HEK293 (cell line): ENCODE measurements at regions not wholly inside any gene's neighbourhood (a gene's known extent, or its start where the extent isn't known, plus 50 kb on each side); places are given as distances from the start of the nearest gene placed in this dataset.
A peak's percentile ranks its signal among the peaks of the same experiment; 100 is the strongest.

Experiments
- CTCF ChIA-PET: fragments of 350-600 bp; formaldehyde crosslinking; extraction: SDS; loops from one replicate; lab custom pipeline; 2021; ENCODE audit warnings: antibody characterized with exemption; lab: Yijun Ruan, JAX
- POLR2A ChIA-PET: fragments of 300-600 bp; formaldehyde crosslinking; extraction: SDS; loops from one replicate; lab custom pipeline; 2020; ENCODE audit warnings: antibody characterized with exemption, inconsistent platforms; lab: Yijun Ruan, JAX
- H3K27ac ChIP-seq: fragments of 200-500 bp; sonication (Bioruptor generic); 2 replicates; pipeline ENCODE4 v1.5.1; 2014; ENCODE audit warnings: low read depth, low read length, control low read depth, inconsistent platforms; ENCODE audit errors: extremely low read depth
- H3K36me3 ChIP-seq, 2 experiments: fragments of 200-500 bp in 1 of 2; sonication (Bioruptor generic) in 1 of 2; 1 replicate in 1 of 2; 2 replicates in 1 of 2; pipeline ENCODE4 v1.5.1; 2014 to 2017; ENCODE audit warnings: inconsistent platforms in 2 of 2, low read length in 2 of 2; ENCODE audit not compliant: control insufficient read depth in 2 of 2, insufficient read depth in 1 of 2
- H3K4me1 ChIP-seq: fragments of 200-500 bp; sonication (Bioruptor generic); 2 replicates; pipeline ENCODE4 v1.5.1; 2014; ENCODE audit warnings: mild to moderate bottlenecking, low read length, inconsistent platforms; ENCODE audit not compliant: control insufficient read depth, insufficient read depth
- H3K4me3 ChIP-seq: 2 replicates; pipeline ENCODE4 v1.5.1; 2011; ENCODE audit warnings: low read depth, mild to moderate bottlenecking, control low read depth, low read length, moderate library complexity
- H3K9me3 ChIP-seq: fragments of 200-500 bp; sonication (Bioruptor generic); 2 replicates; pipeline ENCODE4 v1.5.1; 2014; ENCODE audit warnings: low read depth, low read length, inconsistent platforms; ENCODE audit not compliant: control insufficient read depth, insufficient read depth
- BCL11B ChIP-seq: fragments of 450-650 bp; formaldehyde crosslinking; IDR thresholded peaks from 2 replicates; pipeline ENCODE4 v1.5.1; 2016; ENCODE audit warnings: low read depth, missing biosample characterization, missing genetic modification characterization
- GLIS1 ChIP-seq: fragments of 450-650 bp; formaldehyde crosslinking; IDR thresholded peaks from 2 replicates; pipeline ENCODE4 v1.5.1; 2016; ENCODE audit warnings: missing biosample characterization, missing genetic modification characterization
- KLF1 ChIP-seq: fragments of 450-650 bp; formaldehyde crosslinking; IDR thresholded peaks from 2 replicates; pipeline ENCODE4 v1.5.1; 2016; ENCODE audit warnings: missing biosample characterization, missing genetic modification characterization
- KLF10 ChIP-seq: fragments of 450-650 bp; IDR thresholded peaks from 2 replicates; pipeline ENCODE4 v1.5.1; 2018; ENCODE audit warnings: missing biosample characterization, mild to moderate bottlenecking, missing genetic modification characterization
- KLF8 ChIP-seq: fragments of 450-650 bp; formaldehyde crosslinking; IDR thresholded peaks from 2 replicates; pipeline ENCODE4 v1.5.1; 2016; ENCODE audit warnings: missing biosample characterization, missing genetic modification characterization
- REPIN1 ChIP-seq: fragments of 450-650 bp; formaldehyde crosslinking; IDR thresholded peaks from 2 replicates; pipeline ENCODE4 v1.5.1; 2017; ENCODE audit warnings: missing biosample characterization, missing genetic modification characterization, low read depth
- SP2 ChIP-seq: fragments of 450-650 bp; formaldehyde crosslinking; IDR thresholded peaks from 2 replicates; pipeline ENCODE4 v1.5.1; 2016; ENCODE audit warnings: missing biosample characterization, missing genetic modification characterization
- YY2 ChIP-seq: fragments of 450-650 bp; formaldehyde crosslinking; IDR thresholded peaks from 2 replicates; pipeline ENCODE4 v1.5.1; 2016; ENCODE audit warnings: missing biosample characterization, missing genetic modification characterization
- ZBTB17 ChIP-seq: fragments of 450-650 bp; formaldehyde crosslinking; IDR thresholded peaks from 2 replicates; pipeline ENCODE4 v1.5.1; 2016; ENCODE audit warnings: missing biosample characterization, missing genetic modification characterization
- ZBTB8A ChIP-seq: fragments of 450-650 bp; formaldehyde crosslinking; IDR thresholded peaks from 2 replicates; pipeline ENCODE4 v1.5.1; 2016; ENCODE audit warnings: missing biosample characterization, missing genetic modification characterization
- ZEB2 ChIP-seq: fragments of 450-650 bp; formaldehyde crosslinking; IDR thresholded peaks from 2 replicates; pipeline ENCODE4 v1.5.1; 2016; ENCODE audit warnings: missing biosample characterization, missing genetic modification characterization
- ZFHX2 ChIP-seq: fragments of 450-650 bp; formaldehyde crosslinking; conservative IDR thresholded peaks from 2 replicates; pipeline ENCODE4 v1.5.1; 2016; ENCODE audit warnings: missing biosample characterization, missing genetic modification characterization
- ZNF2 ChIP-seq: fragments of 450-650 bp; formaldehyde crosslinking; IDR thresholded peaks from 2 replicates; pipeline ENCODE4 v1.5.1; 2016; ENCODE audit warnings: missing biosample characterization, missing genetic modification characterization
- ZNF211 ChIP-seq: fragments of 450-650 bp; formaldehyde crosslinking; IDR thresholded peaks from 2 replicates; pipeline ENCODE4 v1.5.1; 2016; ENCODE audit warnings: low read depth, missing biosample characterization, missing genetic modification characterization
- ZNF37A ChIP-seq: fragments of 450-650 bp; IDR thresholded peaks from 2 replicates; pipeline ENCODE4 v1.5.1; 2018; ENCODE audit warnings: missing biosample characterization, missing genetic modification characterization
- ZNF391 ChIP-seq: fragments of 450-650 bp; formaldehyde crosslinking; IDR thresholded peaks from 2 replicates; pipeline ENCODE4 v1.5.1; 2016; ENCODE audit warnings: low read depth, missing biosample characterization, missing genetic modification characterization, borderline replicate concordance
- ZNF394 ChIP-seq: fragments of 450-650 bp; formaldehyde crosslinking; IDR thresholded peaks from 2 replicates; pipeline ENCODE4 v1.5.1; 2016; ENCODE audit warnings: missing biosample characterization, missing genetic modification characterization, mild to moderate bottlenecking, moderate library complexity, borderline replicate concordance
- ZNF514 ChIP-seq: fragments of 450-650 bp; formaldehyde crosslinking; IDR thresholded peaks from 2 replicates; pipeline ENCODE4 v1.5.1; 2016; ENCODE audit warnings: missing biosample characterization, missing genetic modification characterization
- ZNF560 ChIP-seq: fragments of 450-650 bp; formaldehyde crosslinking; IDR thresholded peaks from 2 replicates; pipeline ENCODE4 v1.5.1; 2017; ENCODE audit warnings: missing biosample characterization, missing genetic modification characterization, borderline replicate concordance
- ZNF571 ChIP-seq: fragments of 450-650 bp; formaldehyde crosslinking; IDR thresholded peaks from 2 replicates; pipeline ENCODE4 v1.5.0; 2017; ENCODE audit warnings: missing biosample characterization, missing genetic modification characterization
- ZNF585B ChIP-seq: fragments of 450-650 bp; formaldehyde crosslinking; IDR thresholded peaks from 2 replicates; pipeline ENCODE4 v1.5.1; 2016; ENCODE audit warnings: missing biosample characterization, missing genetic modification characterization
- ZNF629 ChIP-seq: fragments of 450-650 bp; formaldehyde crosslinking; IDR thresholded peaks from 2 replicates; pipeline ENCODE4 v1.5.1; 2017; ENCODE audit warnings: missing biosample characterization, missing genetic modification characterization
- ZNF664 ChIP-seq: fragments of 450-650 bp; formaldehyde crosslinking; IDR thresholded peaks from 2 replicates; pipeline ENCODE4 v1.5.1; 2016; ENCODE audit warnings: missing biosample characterization, missing genetic modification characterization
- ZNF776 ChIP-seq: fragments of 450-650 bp; formaldehyde crosslinking; IDR thresholded peaks from 2 replicates; pipeline ENCODE4 v1.5.0; 2017; ENCODE audit warnings: missing biosample characterization, missing genetic modification characterization, borderline replicate concordance
- TF ChIP-seq, protein P1 (sequence below): fragments of 450-650 bp; formaldehyde crosslinking; IDR thresholded peaks from 2 replicates; pipeline ENCODE4 v1.5.1; 2016; ENCODE audit warnings: missing biosample characterization, missing genetic modification characterization
- TF ChIP-seq, protein P2 (sequence below): fragments of 450-650 bp; formaldehyde crosslinking; IDR thresholded peaks from 2 replicates; pipeline ENCODE4 v1.5.1; 2017; ENCODE audit warnings: missing biosample characterization, missing genetic modification characterization
- TF ChIP-seq, protein P3 (sequence below): fragments of 450-650 bp; formaldehyde crosslinking; IDR thresholded peaks from 2 replicates; pipeline ENCODE4 v1.5.1; 2016; ENCODE audit warnings: missing biosample characterization, missing genetic modification characterization
- TF ChIP-seq, protein P4 (sequence below): fragments of 450-650 bp; formaldehyde crosslinking; IDR thresholded peaks from 2 replicates; pipeline ENCODE4 v1.5.1; 2016; ENCODE audit warnings: missing biosample characterization, missing genetic modification characterization

DNA sequence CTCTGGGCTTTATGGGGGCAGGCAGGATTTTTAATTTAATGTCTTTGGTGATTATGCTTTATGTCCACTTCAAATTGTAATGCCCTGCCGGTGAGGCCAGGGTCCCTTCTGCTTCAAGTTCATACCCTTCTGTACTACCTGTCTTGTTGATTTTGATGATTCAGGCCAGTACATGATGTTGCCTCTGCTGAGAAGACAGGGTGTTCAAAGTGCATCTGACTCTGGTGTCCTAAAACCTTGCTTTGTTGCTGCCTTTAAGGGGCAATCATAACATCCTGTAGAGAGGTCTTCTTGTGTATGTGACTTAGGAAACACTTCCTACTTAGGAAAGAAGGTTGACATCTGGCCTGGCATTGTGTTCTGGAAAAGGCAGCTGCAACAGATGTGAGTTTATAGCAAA is 113.2 kb downstream of the TMEM170B start:
- H3K27ac ChIP-seq, result no peak overlapping the region
- no peaks in the 10 kb centered on the region for H3K9me3 ChIP-seq
- H3K36me3 ChIP-seq, result no peaks in the 10 kb centered on the region
- no peaks in the 10 kb centered on the region for H3K4me1 ChIP-seq
- no peak for TF ChIP-seq BCL11B (tag by site-specific recombination)
- TF ChIP-seq ZNF664, result no peak
- no peak for TF ChIP-seq ZNF2
- TF ChIP-seq YY2 (tag by site-specific recombination), result no peak
- TF ChIP-seq, protein P1, sequence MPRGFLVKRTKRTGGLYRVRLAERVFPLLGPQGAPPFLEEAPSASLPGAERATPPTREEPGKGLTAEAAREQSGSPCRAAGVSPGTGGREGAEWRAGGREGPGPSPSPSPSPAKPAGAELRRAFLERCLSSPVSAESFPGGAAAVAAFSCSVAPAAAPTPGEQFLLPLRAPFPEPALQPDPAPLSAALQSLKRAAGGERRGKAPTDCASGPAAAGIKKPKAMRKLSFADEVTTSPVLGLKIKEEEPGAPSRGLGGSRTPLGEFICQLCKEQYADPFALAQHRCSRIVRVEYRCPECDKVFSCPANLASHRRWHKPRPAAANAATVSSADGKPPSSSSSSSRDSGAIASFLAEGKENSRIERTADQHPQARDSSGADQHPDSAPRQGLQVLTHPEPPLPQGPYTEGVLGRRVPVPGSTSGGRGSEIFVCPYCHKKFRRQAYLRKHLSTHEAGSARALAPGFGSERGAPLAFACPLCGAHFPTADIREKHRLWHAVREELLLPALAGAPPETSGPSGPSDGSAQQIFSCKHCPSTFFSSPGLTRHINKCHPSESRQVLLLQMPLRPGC (tag by site-specific recombination), result no peak
- ChIA-PET CTCF (interaction anchor here (0.9 to 1.1 kb wide), 3 partner anchors 55 to 636 kb away, joined by 3 to 4 read pairs (median 4); no protein-coding TSS in a partner anchor), POLR2A (no interaction called here)
- no peak overlapping the region for H3K4me3 ChIP-seq

DNA sequence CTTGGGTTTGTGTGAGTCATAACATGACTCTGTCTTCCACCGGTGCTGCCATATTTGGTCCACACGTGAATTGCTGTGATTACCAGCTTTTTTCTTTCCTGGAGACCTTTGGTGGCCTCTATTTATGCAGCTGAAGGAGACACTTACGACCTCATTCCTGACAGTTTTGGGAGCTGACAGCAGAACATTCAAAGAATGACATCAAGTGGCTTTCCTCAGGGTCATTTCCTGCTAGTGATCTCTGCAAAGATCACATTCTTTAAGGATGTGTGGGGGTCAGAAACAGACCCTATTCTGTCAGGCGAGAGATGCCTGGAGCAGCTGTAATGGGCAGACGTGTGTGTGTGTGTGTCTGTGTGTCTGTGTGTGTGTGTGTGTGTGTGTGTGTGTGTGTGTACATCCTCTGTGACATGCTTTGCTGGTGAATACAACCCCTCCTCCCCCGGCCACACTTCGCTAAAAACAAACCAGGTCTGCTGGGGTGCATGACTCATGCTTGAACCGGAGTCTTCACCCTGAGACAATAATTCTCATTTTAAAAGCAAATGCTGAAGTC is 115.6 kb downstream of the TMEM170B start:
- no peaks in the 10 kb centered on the region for H3K9me3 ChIP-seq
- no peaks in the 10 kb centered on the region for H3K4me1 ChIP-seq
- no peak overlapping the region for H3K4me3 ChIP-seq
- ChIA-PET POLR2A (no interaction called here), CTCF (interaction anchor here (0.6 to 5.7 kb wide), 16 partner anchors 8 to 953 kb away, joined by 3 to 64 read pairs (median 4); partner anchors contain the start of gene EDN1)
- H3K36me3 ChIP-seq, result no peaks in the 10 kb centered on the region
- no peak overlapping the region for H3K27ac ChIP-seq
- TF ChIP-seq ZNF37A (tag by site-specific recombination) (no peak), KLF10 (tag by site-specific recombination) (no peak), REPIN1 (tag by site-specific recombination) (no peak), ZEB2 (tag by site-specific recombination) (0 out of 2 replicates have a peak, but pooled peaks have one; percentile 42), ZNF629 (tag by site-specific recombination) (peak; percentile 85), ZBTB17 (tag by site-specific recombination) (no peak), ZFHX2 (tag by site-specific recombination) (peak; percentile 39), ZNF571 (no peak), ZNF514 (tag by site-specific recombination) (no peak), KLF1 (tag by site-specific recombination) (no peak), SP2 (tag by site-specific recombination) (no peak), ZNF391 (tag by site-specific recombination) (0 out of 2 replicates have a peak, but pooled peaks have one; percentile 42), ZNF394 (peak; percentile 27; the same call in 1 of the 2 replicates), ZNF585B (tag by site-specific recombination) (no peak), ZBTB8A (tag by site-specific recombination) (no peak), ZNF211 (tag by site-specific recombination) (no peak), ZNF776 (tag by site-specific recombination) (no peak), GLIS1 (peak; percentile 57), KLF8 (tag by site-specific recombination) (0 out of 2 replicates have a peak, but pooled peaks have one; percentile 29), ZNF560 (tag by site-specific recombination) (no peak)
- TF ChIP-seq, protein P2, sequence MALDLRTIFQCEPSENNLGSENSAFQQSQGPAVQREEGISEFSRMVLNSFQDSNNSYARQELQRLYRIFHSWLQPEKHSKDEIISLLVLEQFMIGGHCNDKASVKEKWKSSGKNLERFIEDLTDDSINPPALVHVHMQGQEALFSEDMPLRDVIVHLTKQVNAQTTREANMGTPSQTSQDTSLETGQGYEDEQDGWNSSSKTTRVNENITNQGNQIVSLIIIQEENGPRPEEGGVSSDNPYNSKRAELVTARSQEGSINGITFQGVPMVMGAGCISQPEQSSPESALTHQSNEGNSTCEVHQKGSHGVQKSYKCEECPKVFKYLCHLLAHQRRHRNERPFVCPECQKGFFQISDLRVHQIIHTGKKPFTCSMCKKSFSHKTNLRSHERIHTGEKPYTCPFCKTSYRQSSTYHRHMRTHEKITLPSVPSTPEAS (tag by site-specific recombination), result peak; percentile 87
- TF ChIP-seq, protein P3, sequence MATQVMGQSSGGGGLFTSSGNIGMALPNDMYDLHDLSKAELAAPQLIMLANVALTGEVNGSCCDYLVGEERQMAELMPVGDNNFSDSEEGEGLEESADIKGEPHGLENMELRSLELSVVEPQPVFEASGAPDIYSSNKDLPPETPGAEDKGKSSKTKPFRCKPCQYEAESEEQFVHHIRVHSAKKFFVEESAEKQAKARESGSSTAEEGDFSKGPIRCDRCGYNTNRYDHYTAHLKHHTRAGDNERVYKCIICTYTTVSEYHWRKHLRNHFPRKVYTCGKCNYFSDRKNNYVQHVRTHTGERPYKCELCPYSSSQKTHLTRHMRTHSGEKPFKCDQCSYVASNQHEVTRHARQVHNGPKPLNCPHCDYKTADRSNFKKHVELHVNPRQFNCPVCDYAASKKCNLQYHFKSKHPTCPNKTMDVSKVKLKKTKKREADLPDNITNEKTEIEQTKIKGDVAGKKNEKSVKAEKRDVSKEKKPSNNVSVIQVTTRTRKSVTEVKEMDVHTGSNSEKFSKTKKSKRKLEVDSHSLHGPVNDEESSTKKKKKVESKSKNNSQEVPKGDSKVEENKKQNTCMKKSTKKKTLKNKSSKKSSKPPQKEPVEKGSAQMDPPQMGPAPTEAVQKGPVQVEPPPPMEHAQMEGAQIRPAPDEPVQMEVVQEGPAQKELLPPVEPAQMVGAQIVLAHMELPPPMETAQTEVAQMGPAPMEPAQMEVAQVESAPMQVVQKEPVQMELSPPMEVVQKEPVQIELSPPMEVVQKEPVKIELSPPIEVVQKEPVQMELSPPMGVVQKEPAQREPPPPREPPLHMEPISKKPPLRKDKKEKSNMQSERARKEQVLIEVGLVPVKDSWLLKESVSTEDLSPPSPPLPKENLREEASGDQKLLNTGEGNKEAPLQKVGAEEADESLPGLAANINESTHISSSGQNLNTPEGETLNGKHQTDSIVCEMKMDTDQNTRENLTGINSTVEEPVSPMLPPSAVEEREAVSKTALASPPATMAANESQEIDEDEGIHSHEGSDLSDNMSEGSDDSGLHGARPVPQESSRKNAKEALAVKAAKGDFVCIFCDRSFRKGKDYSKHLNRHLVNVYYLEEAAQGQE, result no peak
- TF ChIP-seq, protein P4, sequence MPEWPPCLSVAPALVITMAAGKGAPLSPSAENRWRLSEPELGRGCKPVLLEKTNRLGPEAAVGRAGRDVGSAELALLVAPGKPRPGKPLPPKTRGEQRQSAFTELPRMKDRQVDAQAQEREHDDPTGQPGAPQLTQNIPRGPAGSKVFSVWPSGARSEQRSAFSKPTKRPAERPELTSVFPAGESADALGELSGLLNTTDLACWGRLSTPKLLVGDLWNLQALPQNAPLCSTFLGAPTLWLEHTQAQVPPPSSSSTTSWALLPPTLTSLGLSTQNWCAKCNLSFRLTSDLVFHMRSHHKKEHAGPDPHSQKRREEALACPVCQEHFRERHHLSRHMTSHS, result no peak
